ENCODE measurements at regions not wholly inside any gene's neighbourhood (a gene's known extent, or its start where the extent isn't known, plus 50 kb on each side); places are given as distances from the start of the nearest gene placed in this dataset.
A peak's percentile ranks its signal among the peaks of the same experiment; 100 is the strongest.

- FAIRE-seq (no peak), DNase-seq (ENCODE audit: low spot score) (no peak)
Observed at GRCh38 chr2:9756692-9757250, 86.5 kb upstream of the TAF1B start.

GRCh38 chr2:9757501-9758264 is 85.6 kb upstream of the TAF1B start:
- no peak for DNase-seq (ENCODE audit: low spot score)
- FAIRE-seq, result no peak

- DNase-seq (ENCODE audit: low spot score) (no peak), FAIRE-seq (no peak)
Observed at GRCh38 chr2:9758741-9759140, 84.5 kb upstream of the TAF1B start.

GRCh38 chr2:9760069-9760901 is 83.0 kb upstream of the TAF1B start:
- DNase-seq (ENCODE audit: low spot score) (no peak), FAIRE-seq (no peak)

- FAIRE-seq, result no peak
- no peak for DNase-seq (ENCODE audit: low spot score)
Observed at GRCh38 chr2:9760902-9761228, 82.4 kb upstream of the TAF1B start.

GRCh38 chr2:9761577-9761976 is 81.7 kb upstream of the TAF1B start:
- DNase-seq (ENCODE audit: low spot score) (no peak), FAIRE-seq (no peak)

- FAIRE-seq, result no peak
Observed at GRCh38 chr2:9762164-9762563, 81.1 kb upstream of the TAF1B start.

GRCh38 chr2:9762941-9763340 is 80.3 kb upstream of the TAF1B start:
- no peak for DNase-seq (ENCODE audit: low spot score)
- no peak for FAIRE-seq

More at GRCh38 chr2:9762164-9762563, 81.1 kb upstream of the TAF1B start:
- no peak for DNase-seq (ENCODE audit: low spot score)

- FAIRE-seq (peak; percentile 71), DNase-seq (ENCODE audit: low spot score) (peak; percentile 62)
Observed at GRCh38 chr2:9763356-9764152, 79.7 kb upstream of the TAF1B start.

- no peak for DNase-seq (ENCODE audit: low spot score)
- no peak for FAIRE-seq
Observed at GRCh38 chr2:9764153-9764778, 79.0 kb upstream of the TAF1B start.

- DNase-seq (ENCODE audit: low spot score) (no peak), FAIRE-seq (no peak)
Observed at GRCh38 chr2:9765611-9766531, 77.4 kb upstream of the TAF1B start.

GRCh38 chr2:9767656-9768281 is 75.5 kb upstream of the TAF1B start:
- no peak for FAIRE-seq
- DNase-seq (ENCODE audit: low spot score), result no peak

- DNase-seq (ENCODE audit: low spot score) (no peak), FAIRE-seq (no peak)
Observed at GRCh38 chr2:9768388-9768787, 74.9 kb upstream of the TAF1B start.

GRCh38 chr2:9769171-9770005 is 73.9 kb upstream of the TAF1B start:
- DNase-seq (ENCODE audit: low spot score) (no peak), FAIRE-seq (no peak)

GRCh38 chr2:9770006-9770307 is 73.3 kb upstream of the TAF1B start:
- DNase-seq (ENCODE audit: low spot score), result no peak

GRCh38 chr2:9770308-9771100 is 72.8 kb upstream of the TAF1B start:
- FAIRE-seq (no peak), DNase-seq (ENCODE audit: low spot score) (peak; percentile 36)

More at GRCh38 chr2:9770006-9770307, 73.3 kb upstream of the TAF1B start:
- no peak for FAIRE-seq

- DNase-seq (ENCODE audit: low spot score) (no peak), FAIRE-seq (no peak)
Observed at GRCh38 chr2:9771101-9771449, 72.2 kb upstream of the TAF1B start.

GRCh38 chr2:9771481-9772017 is 71.7 kb upstream of the TAF1B start:
- no peak for FAIRE-seq
- DNase-seq (ENCODE audit: low spot score), result peak; percentile 39

Measured in RCC 7860 (cell line).